ENCODE measurements at regions not wholly inside any gene's neighbourhood (a gene's known extent, or its start where the extent isn't known, plus 50 kb on each side); places are given as distances from the start of the nearest gene placed in this dataset.

DNA sequence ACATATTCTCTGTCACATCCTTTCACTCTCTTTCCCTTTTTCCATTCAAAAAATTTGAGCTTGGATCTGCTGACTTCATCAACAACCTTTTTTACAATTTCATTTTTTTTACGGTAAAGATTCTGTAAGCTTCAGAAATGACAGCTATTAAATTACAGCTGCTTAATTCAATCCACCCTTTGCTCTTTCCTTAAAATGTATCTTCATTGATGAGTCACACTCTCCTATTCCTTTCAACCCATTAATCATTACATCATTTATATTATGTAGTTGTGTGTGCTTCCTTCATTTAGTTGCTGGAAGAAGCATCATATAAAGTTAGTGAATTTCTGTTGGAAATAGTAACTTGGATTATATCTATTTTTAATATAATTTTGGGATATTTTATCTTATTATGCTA lies 67.1 kb upstream of the MAGI2 start:
- TF ChIP-seq POLR2A (IDR thresholded peaks at IDR 0.05): no peak
- TF ChIP-seq, protein P1, sequence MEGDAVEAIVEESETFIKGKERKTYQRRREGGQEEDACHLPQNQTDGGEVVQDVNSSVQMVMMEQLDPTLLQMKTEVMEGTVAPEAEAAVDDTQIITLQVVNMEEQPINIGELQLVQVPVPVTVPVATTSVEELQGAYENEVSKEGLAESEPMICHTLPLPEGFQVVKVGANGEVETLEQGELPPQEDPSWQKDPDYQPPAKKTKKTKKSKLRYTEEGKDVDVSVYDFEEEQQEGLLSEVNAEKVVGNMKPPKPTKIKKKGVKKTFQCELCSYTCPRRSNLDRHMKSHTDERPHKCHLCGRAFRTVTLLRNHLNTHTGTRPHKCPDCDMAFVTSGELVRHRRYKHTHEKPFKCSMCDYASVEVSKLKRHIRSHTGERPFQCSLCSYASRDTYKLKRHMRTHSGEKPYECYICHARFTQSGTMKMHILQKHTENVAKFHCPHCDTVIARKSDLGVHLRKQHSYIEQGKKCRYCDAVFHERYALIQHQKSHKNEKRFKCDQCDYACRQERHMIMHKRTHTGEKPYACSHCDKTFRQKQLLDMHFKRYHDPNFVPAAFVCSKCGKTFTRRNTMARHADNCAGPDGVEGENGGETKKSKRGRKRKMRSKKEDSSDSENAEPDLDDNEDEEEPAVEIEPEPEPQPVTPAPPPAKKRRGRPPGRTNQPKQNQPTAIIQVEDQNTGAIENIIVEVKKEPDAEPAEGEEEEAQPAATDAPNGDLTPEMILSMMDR (IDR thresholded peaks at IDR 0.05): no peak

Measured in prostate gland (tissue), 2 donors.